ENCODE measurements at regions not wholly inside any gene's neighbourhood (a gene's known extent, or its start where the extent isn't known, plus 50 kb on each side); places are given as distances from the start of the nearest gene placed in this dataset.

DNA sequence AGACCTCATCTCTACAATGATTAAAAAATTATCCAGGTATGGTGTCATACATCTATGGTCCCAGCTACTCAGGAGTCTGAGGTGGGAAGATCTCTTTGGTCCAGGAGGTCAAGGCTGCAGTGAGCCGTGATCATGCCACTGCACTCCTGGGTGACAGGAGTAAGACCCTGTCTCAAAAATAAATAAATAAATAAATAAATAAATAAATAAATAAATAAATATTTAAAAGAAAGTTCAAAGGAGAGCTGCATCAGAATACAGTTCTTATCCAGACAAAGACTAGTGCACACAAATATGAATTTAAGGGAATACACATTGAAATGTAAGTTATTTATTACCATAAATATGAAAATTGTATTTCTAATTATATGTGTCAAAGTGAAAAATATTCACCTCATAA, 624.9 kb downstream of the SLITRK6 start:
- no peaks in the 10 kb centered on the region for H3K4me1 ChIP-seq
- TF ChIP-seq, protein P1, sequence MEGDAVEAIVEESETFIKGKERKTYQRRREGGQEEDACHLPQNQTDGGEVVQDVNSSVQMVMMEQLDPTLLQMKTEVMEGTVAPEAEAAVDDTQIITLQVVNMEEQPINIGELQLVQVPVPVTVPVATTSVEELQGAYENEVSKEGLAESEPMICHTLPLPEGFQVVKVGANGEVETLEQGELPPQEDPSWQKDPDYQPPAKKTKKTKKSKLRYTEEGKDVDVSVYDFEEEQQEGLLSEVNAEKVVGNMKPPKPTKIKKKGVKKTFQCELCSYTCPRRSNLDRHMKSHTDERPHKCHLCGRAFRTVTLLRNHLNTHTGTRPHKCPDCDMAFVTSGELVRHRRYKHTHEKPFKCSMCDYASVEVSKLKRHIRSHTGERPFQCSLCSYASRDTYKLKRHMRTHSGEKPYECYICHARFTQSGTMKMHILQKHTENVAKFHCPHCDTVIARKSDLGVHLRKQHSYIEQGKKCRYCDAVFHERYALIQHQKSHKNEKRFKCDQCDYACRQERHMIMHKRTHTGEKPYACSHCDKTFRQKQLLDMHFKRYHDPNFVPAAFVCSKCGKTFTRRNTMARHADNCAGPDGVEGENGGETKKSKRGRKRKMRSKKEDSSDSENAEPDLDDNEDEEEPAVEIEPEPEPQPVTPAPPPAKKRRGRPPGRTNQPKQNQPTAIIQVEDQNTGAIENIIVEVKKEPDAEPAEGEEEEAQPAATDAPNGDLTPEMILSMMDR (IDR thresholded peaks at IDR 0.05; ENCODE audit: insufficient read depth in 1 of 2, low read depth in 1 of 2, low read length in 1 of 2, severe bottlenecking in 1 of 2, unreplicated experiment in 1 of 2), result no peak
- Mint-ChIP-seq H3K4me3 (ENCODE audit: unreplicated experiment) (no peak overlapping the region), H3K9me3 (ENCODE audit: unreplicated experiment) (peaks cover 17% of the 10 kb centered on the region), H3K36me3 (ENCODE audit: insufficient read depth, unreplicated experiment) (no peaks in the 10 kb centered on the region), H3K27me3 (ENCODE audit: insufficient read depth, unreplicated experiment) (no peaks in the 10 kb centered on the region), H3K4me1 (ENCODE audit: low read depth, unreplicated experiment) (no peaks in the 10 kb centered on the region), H3K27ac (ENCODE audit: unreplicated experiment) (no peak overlapping the region)
- BruUV-seq (replicated peaks), result no TSS peak
- ChIA-PET POLR2A (no interaction called here), CTCF (no interaction called here)
- intact Hi-C loops (cut with micrococcal nuclease; ENCODE audit: unreplicated experiment), result no loop called here
- no peaks in the 10 kb centered on the region for H3K36me3 ChIP-seq (ENCODE audit: control insufficient read depth, insufficient read depth, low read length)
- no peak for DNase-seq
- no peak overlapping the region for H3K4me3 ChIP-seq (ENCODE audit: low read depth, low read length)
- H3K27me3 ChIP-seq (replicated peaks; ENCODE audit: control insufficient read depth, insufficient read depth, low read length), result no peaks in the 10 kb centered on the region
- H3K9me3 ChIP-seq, result no peaks in the 10 kb centered on the region

DNA sequence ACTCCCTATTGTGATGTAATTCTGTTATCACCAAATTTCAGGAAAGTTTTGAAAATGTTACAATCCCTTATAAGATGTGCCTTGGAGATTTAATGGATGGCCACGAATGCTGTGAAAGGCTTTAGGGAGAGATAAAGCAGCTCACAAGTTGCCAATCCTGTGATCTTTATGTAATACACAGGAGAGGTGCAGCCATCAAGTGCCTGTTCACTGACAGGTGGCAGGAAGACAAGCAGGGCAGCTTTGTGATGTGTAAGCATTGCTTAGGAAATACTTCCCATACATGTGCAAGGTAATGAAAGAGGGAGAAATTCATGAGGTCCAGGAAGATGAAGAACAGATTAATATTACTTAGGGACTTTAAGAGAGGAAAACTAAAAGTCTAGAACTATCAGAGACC, 628.8 kb downstream of the SLITRK6 start:
- Mint-ChIP-seq H3K36me3 (ENCODE audit: insufficient read depth, unreplicated experiment) (no peaks in the 10 kb centered on the region), H3K4me3 (ENCODE audit: unreplicated experiment) (no peak overlapping the region), H3K9me3 (ENCODE audit: unreplicated experiment) (no peaks in the 10 kb centered on the region), H3K27me3 (ENCODE audit: insufficient read depth, unreplicated experiment) (no peaks in the 10 kb centered on the region), H3K4me1 (ENCODE audit: low read depth, unreplicated experiment) (no peaks in the 10 kb centered on the region), H3K27ac (ENCODE audit: unreplicated experiment) (no peak overlapping the region)
- no peaks in the 10 kb centered on the region for H3K9me3 ChIP-seq
- no TSS peak for BruUV-seq (replicated peaks)
- no peaks in the 10 kb centered on the region for H3K4me1 ChIP-seq
- CTCF ChIA-PET, result no interaction called here
- no peaks in the 10 kb centered on the region for H3K27me3 ChIP-seq (replicated peaks; ENCODE audit: control insufficient read depth, insufficient read depth, low read length)
- POLR2A ChIA-PET, result no interaction called here
- intact Hi-C loops (cut with micrococcal nuclease; ENCODE audit: unreplicated experiment), result no loop called here
- H3K36me3 ChIP-seq (ENCODE audit: control insufficient read depth, insufficient read depth, low read length), result no peaks in the 10 kb centered on the region
- no peak for DNase-seq
- TF ChIP-seq, protein P1 (IDR thresholded peaks at IDR 0.05; ENCODE audit: insufficient read depth in 1 of 2, low read depth in 1 of 2, low read length in 1 of 2, severe bottlenecking in 1 of 2, unreplicated experiment in 1 of 2), result no peak
- H3K4me3 ChIP-seq (ENCODE audit: low read depth, low read length), result no peak overlapping the region

DNA sequence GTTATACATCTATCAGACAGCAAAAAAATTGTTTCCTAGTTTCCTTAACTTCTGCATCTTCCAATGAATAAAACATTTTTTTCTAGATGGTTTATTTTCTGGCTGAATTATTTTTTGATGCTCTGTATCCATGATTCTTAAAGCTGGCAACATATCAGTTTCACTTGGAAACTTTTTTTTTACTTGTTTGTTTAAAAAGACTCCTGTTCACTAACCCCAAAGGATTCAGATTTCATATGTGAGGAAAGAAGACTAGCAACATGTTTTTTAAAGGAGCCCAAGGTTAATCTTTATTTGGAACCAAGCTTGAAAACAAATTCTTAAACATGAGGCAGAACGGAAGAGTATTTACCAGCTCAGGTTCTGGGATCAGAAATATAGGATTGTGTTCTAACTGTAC, 632.3 kb downstream of the SLITRK6 start:
- ChIA-PET POLR2A (no interaction called here), CTCF (no interaction called here)
- BruUV-seq (replicated peaks), result no TSS peak
- intact Hi-C loops (cut with micrococcal nuclease; ENCODE audit: unreplicated experiment), result no loop called here
- H3K9me3 ChIP-seq, result peaks cover 8% of the 10 kb centered on the region
- TF ChIP-seq, protein P1 (IDR thresholded peaks at IDR 0.05; ENCODE audit: insufficient read depth in 1 of 2, low read depth in 1 of 2, low read length in 1 of 2, severe bottlenecking in 1 of 2, unreplicated experiment in 1 of 2), result no peak
- no peak overlapping the region for H3K27ac Mint-ChIP-seq (ENCODE audit: unreplicated experiment)
- no peak overlapping the region for H3K4me3 ChIP-seq (ENCODE audit: low read depth, low read length)
- no peak for DNase-seq
- H3K4me1 Mint-ChIP-seq (ENCODE audit: low read depth, unreplicated experiment), result no peaks in the 10 kb centered on the region
- no peaks in the 10 kb centered on the region for H3K36me3 ChIP-seq (ENCODE audit: control insufficient read depth, insufficient read depth, low read length)
- H3K4me3 Mint-ChIP-seq (ENCODE audit: unreplicated experiment), result no peak overlapping the region
- H3K27me3 Mint-ChIP-seq (ENCODE audit: insufficient read depth, unreplicated experiment), result no peaks in the 10 kb centered on the region
- H3K9me3 Mint-ChIP-seq (ENCODE audit: unreplicated experiment), result peaks cover 20% of the 10 kb centered on the region
- H3K4me1 ChIP-seq, result no peaks in the 10 kb centered on the region
- H3K36me3 Mint-ChIP-seq (ENCODE audit: insufficient read depth, unreplicated experiment), result no peaks in the 10 kb centered on the region
- no peaks in the 10 kb centered on the region for H3K27me3 ChIP-seq (replicated peaks; ENCODE audit: control insufficient read depth, insufficient read depth, low read length)

Measured in Caco-2 (cell line).